CD8-positive, alpha-beta memory T cell (primary cell): ENCODE measurements at regions not wholly inside any gene's neighbourhood (a gene's known extent, or its start where the extent isn't known, plus 50 kb on each side); places are given as distances from the start of the nearest gene placed in this dataset.

Experiments used
- CTCF ChIA-PET: fragments of 350-600 bp; sonication (Branson Sonifier 250); formaldehyde crosslinking; loops from one replicate; lab custom pipeline; 2021; ENCODE audit warnings: antibody characterized with exemption; lab: Charles Lee
- POLR2A ChIA-PET: fragments of 350-600 bp; sonication (Branson Sonifier 250); formaldehyde crosslinking; loops from one replicate; lab custom pipeline; 2021; ENCODE audit warnings: antibody characterized with exemption; lab: Charles Lee
- DNase-seq, 5 donors: peaks; one replicate each; pipeline versions ENCODE4 v3.0.0 to v3.0.0-alpha.2; 2020 to 2022; ENCODE audit warnings: mixed read lengths in 1 of 5
- H3K27ac ChIP-seq: one replicate; pipeline ENCODE4 v1.7.0; 2013; ENCODE audit warnings: low read depth, mild to moderate bottlenecking, low read length, moderate library complexity
- H3K27me3 ChIP-seq: 2 replicates; pipeline ENCODE4 v1.7.0; 2013; ENCODE audit warnings: low read length, mild to moderate bottlenecking; ENCODE audit not compliant: insufficient read depth, poor library complexity, severe bottlenecking
- H3K36me3 ChIP-seq: 2 replicates; pipeline ENCODE4 v1.7.0; 2013; ENCODE audit warnings: mild to moderate bottlenecking, low read length, moderate library complexity; ENCODE audit not compliant: insufficient read depth
- H3K4me1 ChIP-seq: 2 replicates; pipeline ENCODE4 v1.7.0; 2013; ENCODE audit warnings: mild to moderate bottlenecking, low read length, moderate library complexity; ENCODE audit not compliant: insufficient read depth
- H3K4me3 ChIP-seq: 2 replicates; pipeline ENCODE4 v1.7.0; 2013; ENCODE audit warnings: mild to moderate bottlenecking, low read length
- H3K9me3 ChIP-seq: 2 replicates; pipeline ENCODE4 v1.7.0; 2013; ENCODE audit warnings: mild to moderate bottlenecking, low read length
- H3K27ac Mint-ChIP-seq, 8 donors: one replicate each; pipeline ENCODE4 v1.8.0; 2020 to 2021; ENCODE audit warnings: mixed read lengths in 8 of 8, mild to moderate bottlenecking in 6 of 8, inconsistent platforms in 3 of 8, moderate library complexity in 3 of 8
- H3K27me3 Mint-ChIP-seq, 2 donors: one replicate each; pipeline ENCODE4 v1.8.0; 2020 to 2021; ENCODE audit warnings: mixed read lengths in 2 of 2, mild to moderate bottlenecking in 1 of 2, moderate library complexity in 1 of 2
- H3K36me3 Mint-ChIP-seq, 3 donors: one replicate each; pipeline ENCODE4 v1.8.0; 2020 to 2021; ENCODE audit warnings: mixed read lengths in 3 of 3, inconsistent platforms in 1 of 3, mild to moderate bottlenecking in 1 of 3
- H3K4me1 Mint-ChIP-seq, 3 donors: one replicate each; pipeline ENCODE4 v1.8.0; 2020 to 2021; ENCODE audit warnings: mixed read lengths in 3 of 3, inconsistent platforms in 1 of 3, mild to moderate bottlenecking in 1 of 3
- H3K4me3 Mint-ChIP-seq, 7 donors: one replicate each; pipeline ENCODE4 v1.8.0; 2020 to 2021; ENCODE audit warnings: mixed read lengths in 7 of 7, mild to moderate bottlenecking in 6 of 7, moderate library complexity in 4 of 7, inconsistent platforms in 2 of 7
- H3K9me3 Mint-ChIP-seq, 5 donors: one replicate each; pipeline ENCODE4 v1.8.0; 2020 to 2022; ENCODE audit warnings: mixed read lengths in 5 of 5, mild to moderate bottlenecking in 3 of 5, moderate library complexity in 2 of 5, inconsistent platforms in 1 of 5

DNA sequence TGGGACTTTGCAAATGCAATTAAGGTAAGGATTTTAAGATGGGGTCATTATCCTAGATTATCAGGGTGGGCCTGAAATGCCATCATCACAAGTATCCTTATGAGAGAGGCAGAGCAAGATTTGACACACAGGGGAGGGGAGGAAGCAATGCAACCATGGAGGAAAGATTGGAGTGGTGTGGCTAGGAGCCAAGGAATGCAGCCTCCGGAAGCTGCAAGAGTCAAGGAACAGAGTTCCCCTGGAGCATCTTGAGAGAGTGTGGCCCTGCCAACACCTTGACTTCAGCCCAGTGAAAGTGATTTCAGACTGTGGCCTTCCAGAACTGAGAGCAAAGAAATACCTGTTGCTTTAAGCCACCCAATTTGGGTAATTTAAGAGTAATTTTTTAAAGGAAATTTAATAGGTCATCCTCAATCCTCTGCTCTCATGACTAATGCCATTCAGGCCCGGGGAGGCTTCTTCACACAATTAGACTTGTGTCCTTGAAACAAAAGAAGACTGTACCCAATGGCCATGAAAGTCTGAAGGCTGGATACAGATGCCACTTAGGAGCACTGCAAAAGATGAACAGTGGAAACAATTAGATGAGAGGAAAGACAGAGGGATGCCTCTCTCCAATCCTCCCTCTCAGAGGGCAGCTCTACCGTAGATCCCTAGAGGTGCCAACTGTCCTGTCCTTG lies 250.3 kb upstream of the ID2 start:
- no peaks in the 10 kb centered on the region for H3K9me3 Mint-ChIP-seq
- peaks cover 0 to 5% (median 0%) of the 10 kb centered on the region in 3 donors for H3K36me3 Mint-ChIP-seq
- H3K27me3 Mint-ChIP-seq, result no peaks in the 10 kb centered on the region
- no peaks in the 10 kb centered on the region for H3K36me3 ChIP-seq
- H3K4me3 Mint-ChIP-seq, result no peak overlapping the region
- ChIA-PET CTCF (interaction anchor here (2.4 kb wide), 1 partner anchor 7 kb away, joined by 6 read pairs; no protein-coding TSS in a partner anchor), POLR2A (interaction anchor here (0.5 kb wide), 1 partner anchor 40 kb away, joined by 3 read pairs; no protein-coding TSS in a partner anchor)
- no peak for DNase-seq
- H3K27me3 ChIP-seq, result no peaks in the 10 kb centered on the region
- no peak overlapping the region for H3K4me3 ChIP-seq
- H3K27ac ChIP-seq, result no peak overlapping the region
- H3K4me1 Mint-ChIP-seq, result peaks cover 19 to 42% (median 21%) of the 10 kb centered on the region in 3 donors
- H3K27ac Mint-ChIP-seq, result peak overlapping the region in 5 of 8 donors; percentile 0 to 81 (median 49)
- peaks cover 13% of the 10 kb centered on the region for H3K4me1 ChIP-seq
- H3K9me3 ChIP-seq, result no peaks in the 10 kb centered on the region

DNA sequence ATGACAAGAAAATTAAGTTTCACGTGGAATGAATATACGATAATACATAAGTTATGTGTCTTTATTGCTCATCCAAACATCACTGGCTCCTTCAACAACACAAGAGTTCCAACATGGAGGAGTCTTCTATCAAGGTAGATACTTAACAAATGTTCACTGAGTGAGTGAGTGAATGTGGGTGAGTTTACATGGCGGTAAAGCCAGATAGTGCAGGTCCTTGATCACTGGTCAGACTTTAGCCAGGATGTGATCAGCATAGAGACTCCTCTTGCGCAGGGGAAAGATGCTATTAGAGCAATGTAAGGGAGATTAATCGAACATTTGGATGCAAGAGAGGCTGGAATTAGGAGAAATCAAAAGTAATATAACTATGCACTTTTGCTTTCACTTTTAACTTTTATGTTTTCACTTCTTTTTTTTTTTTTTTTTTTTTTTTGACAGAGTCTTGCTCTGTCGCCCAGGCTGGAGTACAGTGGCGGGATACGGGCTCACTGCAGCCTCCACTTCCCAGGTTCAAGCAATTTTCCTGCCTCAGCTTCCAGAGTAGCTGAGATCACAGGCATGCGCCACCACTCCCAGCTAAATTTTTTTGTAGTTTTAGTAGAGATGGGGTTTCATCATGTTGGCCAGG lies 249.0 kb upstream of the ID2 start:
- POLR2A ChIA-PET, result no interaction called here
- H3K4me3 Mint-ChIP-seq, result peak overlapping the region; percentile 58 to 84 (median 79)
- peak in 1 of 5 donors; percentile 26 for DNase-seq

DNA sequence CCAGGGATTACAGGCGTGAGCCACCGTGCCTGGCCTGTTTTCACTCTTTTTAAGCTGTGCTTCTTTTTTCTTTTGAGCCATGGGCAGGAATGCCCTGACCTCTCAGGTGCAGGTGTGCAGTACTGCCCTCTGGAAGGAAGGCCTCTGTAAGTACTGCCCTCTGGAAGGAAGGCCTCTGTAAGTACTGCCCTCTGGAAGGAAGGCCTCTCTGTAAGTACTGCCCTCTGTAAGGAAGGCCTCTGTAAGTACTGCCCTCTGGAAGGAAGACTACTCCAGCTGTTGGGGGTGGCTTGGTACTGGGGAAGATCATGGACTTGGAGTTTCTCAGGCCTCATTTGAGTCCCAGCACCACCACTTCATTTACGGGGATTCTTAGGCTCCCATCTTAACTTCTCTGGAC lies 248.5 kb upstream of the ID2 start:
- Mint-ChIP-seq H3K27ac (peak overlapping the region; percentile 52 to 93 (median 76)), H3K4me3 (peak overlapping the region; percentile 13 to 84 (median 70)), H3K9me3 (no peaks in the 10 kb centered on the region), H3K36me3 (peaks cover 0 to 5% (median under 1%) of the 10 kb centered on the region in 3 donors), H3K4me1 (peaks cover 18 to 32% (median 26%) of the 10 kb centered on the region in 3 donors), H3K27me3 (no peaks in the 10 kb centered on the region)
- no peaks in the 10 kb centered on the region for H3K27me3 ChIP-seq
- no peaks in the 10 kb centered on the region for H3K9me3 ChIP-seq
- H3K36me3 ChIP-seq, result no peaks in the 10 kb centered on the region
- DNase-seq, result no peak
- ChIA-PET CTCF (no interaction called here), POLR2A (no interaction called here)
- H3K4me3 ChIP-seq, result peak overlapping the region; percentile 16
- H3K27ac ChIP-seq, result no peak overlapping the region
- H3K4me1 ChIP-seq, result peaks cover 13% of the 10 kb centered on the region

More for the DNA sequence above, 249.0 kb upstream of the ID2 start:
- H3K27ac Mint-ChIP-seq, result peak overlapping the region; percentile 48 to 95 (median 84)
- no peaks in the 10 kb centered on the region for H3K9me3 Mint-ChIP-seq
- H3K9me3 ChIP-seq, result no peaks in the 10 kb centered on the region
- no peaks in the 10 kb centered on the region for H3K36me3 ChIP-seq
- CTCF ChIA-PET, result no interaction called here
- H3K27ac ChIP-seq, result no peak overlapping the region
- peaks cover 0 to 5% (median 0%) of the 10 kb centered on the region in 3 donors for H3K36me3 Mint-ChIP-seq
- H3K27me3 ChIP-seq, result no peaks in the 10 kb centered on the region
- H3K4me3 ChIP-seq, result peak overlapping the region; percentile 44
- H3K27me3 Mint-ChIP-seq, result no peaks in the 10 kb centered on the region
- H3K4me1 Mint-ChIP-seq, result peaks cover 17 to 33% (median 25%) of the 10 kb centered on the region in 3 donors
- H3K4me1 ChIP-seq, result peaks cover 13% of the 10 kb centered on the region

DNA sequence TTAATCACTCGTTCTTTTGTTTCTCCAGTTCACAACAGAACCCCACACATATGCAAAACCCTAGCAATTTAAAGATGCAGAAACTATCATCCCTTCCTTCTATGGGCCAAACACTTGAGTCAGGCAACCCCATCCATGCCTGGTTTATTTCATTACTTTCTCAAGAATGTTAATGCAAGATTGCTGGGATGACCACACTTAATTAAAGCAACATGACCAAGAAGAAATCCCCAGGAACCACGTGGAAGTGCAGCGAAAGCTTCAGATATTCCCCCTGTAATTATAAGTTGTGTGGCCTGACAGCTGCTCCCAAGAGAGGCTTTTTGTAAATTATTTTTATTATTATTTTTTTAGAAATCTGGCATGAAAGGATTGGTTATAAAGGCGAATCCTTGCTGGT lies 246.2 kb upstream of the ID2 start:
- Histone ChIP-seq H3K36me3 (no peaks in the 10 kb centered on the region), H3K27me3 (no peaks in the 10 kb centered on the region), H3K4me1 (peaks cover 19% of the 10 kb centered on the region), H3K9me3 (no peaks in the 10 kb centered on the region), H3K27ac (no peak overlapping the region), H3K4me3 (no peak overlapping the region)
- CTCF ChIA-PET, result no interaction called here
- DNase-seq, result no peak
- POLR2A ChIA-PET, result no interaction called here
- H3K36me3 Mint-ChIP-seq, result peaks cover 3 to 15% (median 3%) of the 10 kb centered on the region in 3 donors
- H3K4me1 Mint-ChIP-seq, result peaks cover 28 to 41% (median 41%) of the 10 kb centered on the region in 3 donors
- no peak overlapping the region for H3K4me3 Mint-ChIP-seq
- peak overlapping the region in 1 of 8 donors; percentile 75 for H3K27ac Mint-ChIP-seq
- no peaks in the 10 kb centered on the region for H3K9me3 Mint-ChIP-seq
- H3K27me3 Mint-ChIP-seq, result no peaks in the 10 kb centered on the region

DNA sequence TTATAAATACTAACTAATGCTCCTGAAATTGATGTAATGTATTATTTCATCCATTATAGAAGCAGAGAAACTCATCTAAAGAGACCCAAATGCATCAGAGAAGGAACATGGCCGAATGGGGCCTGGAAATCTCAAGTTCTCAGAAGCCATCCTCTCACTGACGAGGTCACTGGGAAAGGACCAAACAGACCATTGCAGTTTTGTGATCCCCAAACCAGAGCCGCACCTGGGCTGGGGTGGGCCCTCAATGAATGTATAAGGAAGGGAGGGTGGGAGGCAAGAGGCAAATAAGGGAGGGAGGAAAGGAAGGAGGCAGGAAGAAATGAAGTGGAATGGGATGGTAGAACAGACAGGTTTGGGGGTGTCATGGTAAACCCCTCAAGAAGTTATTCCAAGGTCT lies 245.3 kb upstream of the ID2 start:
- Histone ChIP-seq H3K36me3 (no peaks in the 10 kb centered on the region), H3K27me3 (no peaks in the 10 kb centered on the region), H3K4me3 (no peak overlapping the region), H3K9me3 (no peaks in the 10 kb centered on the region), H3K4me1 (peaks cover 19% of the 10 kb centered on the region), H3K27ac (no peak overlapping the region)
- H3K4me3 Mint-ChIP-seq, result no peak overlapping the region
- CTCF ChIA-PET, result no interaction called here
- peaks cover 27 to 41% (median 33%) of the 10 kb centered on the region in 3 donors for H3K4me1 Mint-ChIP-seq
- POLR2A ChIA-PET, result no interaction called here
- H3K27ac Mint-ChIP-seq, result peak overlapping the region in 1 of 8 donors; percentile 65
- no peak for DNase-seq
- peaks cover 3 to 15% (median 3%) of the 10 kb centered on the region in 3 donors for H3K36me3 Mint-ChIP-seq
- H3K27me3 Mint-ChIP-seq, result no peaks in the 10 kb centered on the region
- no peaks in the 10 kb centered on the region for H3K9me3 Mint-ChIP-seq

DNA sequence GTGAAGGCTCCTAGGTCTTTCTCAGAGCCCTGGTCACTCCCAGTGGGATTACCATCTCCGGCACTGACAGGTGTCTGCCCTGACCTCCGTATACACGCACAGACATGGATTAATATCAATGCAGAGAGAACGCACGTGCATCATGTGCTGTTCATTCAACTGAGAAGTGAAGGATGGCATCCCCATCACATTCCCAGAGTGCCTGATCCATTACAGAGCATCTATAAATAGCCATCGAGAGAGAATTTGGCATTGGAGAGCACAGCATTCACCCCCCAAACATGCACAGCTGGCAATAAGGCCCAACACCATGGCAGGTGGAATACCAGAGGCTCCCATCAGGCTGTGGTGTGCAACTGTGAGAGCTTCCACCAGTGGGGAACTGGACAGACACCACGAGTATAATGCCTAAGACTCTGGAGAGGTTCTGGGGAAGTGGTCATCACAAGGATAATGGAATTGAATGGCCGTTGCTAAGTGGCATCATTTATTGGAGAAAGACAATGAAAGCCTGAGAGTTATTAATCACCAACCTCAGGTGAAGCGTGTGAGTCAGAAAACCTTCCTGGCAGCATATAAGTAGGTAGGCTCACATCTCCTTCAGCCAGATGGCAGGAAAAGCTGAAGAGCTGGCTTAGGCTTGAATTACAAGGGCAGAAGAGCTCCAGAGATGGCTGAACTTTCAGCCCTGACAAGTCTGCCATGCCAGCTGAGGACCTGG lies 244.5 kb upstream of the ID2 start:
- Histone ChIP-seq H3K27ac (no peak overlapping the region), H3K4me1 (peaks cover 19% of the 10 kb centered on the region), H3K27me3 (no peaks in the 10 kb centered on the region), H3K9me3 (no peaks in the 10 kb centered on the region), H3K36me3 (no peaks in the 10 kb centered on the region), H3K4me3 (no peak overlapping the region)
- Mint-ChIP-seq H3K27ac (peak overlapping the region in 1 of 8 donors; percentile 74), H3K4me3 (no peak overlapping the region), H3K27me3 (no peaks in the 10 kb centered on the region), H3K9me3 (no peaks in the 10 kb centered on the region), H3K36me3 (peaks cover 3 to 15% (median 4%) of the 10 kb centered on the region in 3 donors), H3K4me1 (peaks cover 33 to 49% (median 40%) of the 10 kb centered on the region in 3 donors)
- POLR2A ChIA-PET, result no interaction called here
- CTCF ChIA-PET, result interaction anchor here (2.3 kb wide), 1 partner anchor 7 kb away, joined by 6 read pairs; no protein-coding TSS in a partner anchor
- no peak for DNase-seq

DNA sequence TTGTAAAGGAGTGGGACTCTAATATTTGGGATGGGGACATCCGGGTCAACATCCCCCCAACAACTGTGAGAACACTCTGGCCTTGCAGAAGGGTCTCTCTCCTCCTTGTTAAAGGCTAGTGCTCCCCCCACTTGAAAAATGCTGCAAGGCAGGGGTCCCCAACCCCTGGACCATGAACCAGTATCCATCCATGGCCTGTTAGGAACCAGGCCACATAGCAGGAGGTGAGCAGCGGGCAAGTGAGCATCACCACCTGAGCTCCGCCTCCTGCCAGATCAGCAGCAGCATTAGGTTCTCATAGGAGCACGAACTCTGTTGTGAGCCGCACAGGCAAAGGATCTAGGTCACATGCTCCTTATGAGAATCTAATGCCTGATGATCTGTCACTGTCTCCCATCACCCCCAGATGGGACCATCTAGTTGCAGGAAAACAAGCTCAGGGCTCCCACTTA lies 243.9 kb upstream of the ID2 start:
- H3K9me3 ChIP-seq, result no peaks in the 10 kb centered on the region
- Mint-ChIP-seq H3K4me1 (peaks cover 35 to 45% (median 40%) of the 10 kb centered on the region in 3 donors), H3K4me3 (no peak overlapping the region), H3K27ac (no peak overlapping the region), H3K36me3 (peaks cover 3 to 15% (median 5%) of the 10 kb centered on the region in 3 donors), H3K27me3 (no peaks in the 10 kb centered on the region), H3K9me3 (no peaks in the 10 kb centered on the region)
- no peak overlapping the region for H3K4me3 ChIP-seq
- POLR2A ChIA-PET, result no interaction called here
- peaks cover 15% of the 10 kb centered on the region for H3K4me1 ChIP-seq
- no peak overlapping the region for H3K27ac ChIP-seq
- no peak for DNase-seq
- H3K27me3 ChIP-seq, result no peaks in the 10 kb centered on the region
- no peaks in the 10 kb centered on the region for H3K36me3 ChIP-seq
- CTCF ChIA-PET, result interaction anchor here (2.3 kb wide), 1 partner anchor 8 kb away, joined by 6 read pairs; no protein-coding TSS in a partner anchor
